DOHH2 (cell line): ENCODE measurements at regions not wholly inside any gene's neighbourhood (a gene's known extent, or its start where the extent isn't known, plus 50 kb on each side); places are given as distances from the start of the nearest gene placed in this dataset.

Source experiments
- H3F3A ChIP-seq: fragments of 200-600 bp; sonication (generic), shearing (Covaris generic); 2 replicates; pipeline ENCODE4 v1.6.0; 2016; ENCODE audit warnings: antibody characterized with exemption, mild to moderate bottlenecking; ENCODE audit not compliant: control insufficient read depth, insufficient read depth
- H3K27ac ChIP-seq: fragments of 200-600 bp; sonication (generic); 2 replicates; pipeline ENCODE4 v1.5.1; 2014; ENCODE audit warnings: low read depth, mild to moderate bottlenecking, low read length, moderate library complexity
- H3K27me3 ChIP-seq: fragments of 200-600 bp; sonication (generic); 2 replicates; pipeline ENCODE4 v1.6.1; 2014; ENCODE audit warnings: mild to moderate bottlenecking, low read length, mixed read lengths; ENCODE audit not compliant: control insufficient read depth
- H3K36me3 ChIP-seq: fragments of 200-600 bp; sonication (generic); 2 replicates; pipeline ENCODE4 v1.6.1; 2014; ENCODE audit warnings: mild to moderate bottlenecking, low read length, moderate library complexity, mixed read lengths; ENCODE audit not compliant: control insufficient read depth
- H3K4me1 ChIP-seq: fragments of 200-600 bp; sonication (generic); 2 replicates; pipeline ENCODE4 v1.6.1; 2014; ENCODE audit warnings: mild to moderate bottlenecking, low read length, mixed read lengths; ENCODE audit not compliant: control insufficient read depth
- H3K4me2 ChIP-seq: fragments of 200-600 bp; sonication (generic); 2 replicates; pipeline ENCODE4 v1.6.0; 2014; ENCODE audit warnings: mild to moderate bottlenecking, low read length, moderate library complexity
- H3K4me3 ChIP-seq: fragments of 200-600 bp; sonication (generic); 2 replicates; pipeline ENCODE4 v1.5.1; 2014; ENCODE audit warnings: mild to moderate bottlenecking, low read length, mixed read lengths
- H3K79me2 ChIP-seq: fragments of 200-600 bp; sonication (generic); 2 replicates; pipeline ENCODE4 v1.6.1; 2014; ENCODE audit warnings: mild to moderate bottlenecking, low read length, mixed read lengths; ENCODE audit not compliant: control insufficient read depth
- H3K9me2 ChIP-seq: fragments of 200-600 bp; sonication (generic); replicated peaks from 2 replicates; pipeline ENCODE4 v1.6.1; 2014; ENCODE audit warnings: mild to moderate bottlenecking, low read length, mixed read lengths; ENCODE audit not compliant: control insufficient read depth
- H3K9me3 ChIP-seq: fragments of 200-600 bp; sonication (generic); 2 replicates; pipeline ENCODE4 v1.6.1; 2014; ENCODE audit warnings: antibody characterized with exemption, low read length, mixed read lengths; ENCODE audit not compliant: control insufficient read depth, insufficient read depth
- H4K20me1 ChIP-seq: fragments of 200-600 bp; sonication (generic); 2 replicates; pipeline ENCODE4 v1.6.0; 2014; ENCODE audit warnings: low read depth, mild to moderate bottlenecking, antibody characterized with exemption, low read length, moderate library complexity; ENCODE audit not compliant: control insufficient read depth, insufficient read depth
- CTCF ChIP-seq: fragments of 200-600 bp; sonication (generic); IDR thresholded peaks from one replicate; pipeline ENCODE4 v1.5.1; 2014; ENCODE audit warnings: antibody characterized with exemption, mild to moderate bottlenecking, low read depth, low read length; ENCODE audit not compliant: poor library complexity, severe bottlenecking
- EZH2phosphoT487 ChIP-seq: fragments of 200-600 bp; sonication (generic); IDR thresholded peaks from 2 replicates; pipeline ENCODE4 v1.6.1; 2017; ENCODE audit warnings: borderline replicate concordance, mild to moderate bottlenecking, antibody characterized with exemption, low read length, moderate library complexity, mixed read lengths

GRCh38 chr6:67898875-67899274, 736.2 kb upstream of the ADGRB3 start:
- H3K4me3 ChIP-seq, result no peak overlapping the region
- no peak overlapping the region for H3K27ac ChIP-seq
- no peaks in the 10 kb centered on the region for H3K79me2 ChIP-seq
- H3K27me3 ChIP-seq, result no peaks in the 10 kb centered on the region
- H3K9me2 ChIP-seq, result no peaks in the 10 kb centered on the region
- H4K20me1 ChIP-seq, result no peaks in the 10 kb centered on the region
- H3K4me2 ChIP-seq, result no peak overlapping the region
- no peaks in the 10 kb centered on the region for H3K36me3 ChIP-seq
- no peaks in the 10 kb centered on the region for H3K4me1 ChIP-seq
- no peaks in the 10 kb centered on the region for H3F3A ChIP-seq
- TF ChIP-seq EZH2phosphoT487 (no peak), CTCF (no peak)
- peaks cover 3% of the 10 kb centered on the region; the same call in 1 of the 2 replicates for H3K9me3 ChIP-seq

GRCh38 chr6:67897998-67898607, 737.0 kb upstream of the ADGRB3 start:
- no peak for TF ChIP-seq EZH2phosphoT487
- TF ChIP-seq CTCF, result no peak

GRCh38 chr6:67896476-67896875, 738.6 kb upstream of the ADGRB3 start:
- Histone ChIP-seq H3K27me3 (no peaks in the 10 kb centered on the region), H3K4me1 (no peaks in the 10 kb centered on the region), H3K4me3 (no peak overlapping the region), H4K20me1 (no peaks in the 10 kb centered on the region), H3F3A (no peaks in the 10 kb centered on the region), H3K27ac (no peak overlapping the region), H3K9me3 (peaks cover 3% of the 10 kb centered on the region; the same call in 1 of the 2 replicates), H3K79me2 (no peaks in the 10 kb centered on the region), H3K4me2 (no peak overlapping the region), H3K9me2 (no peaks in the 10 kb centered on the region), H3K36me3 (no peaks in the 10 kb centered on the region)
- TF ChIP-seq EZH2phosphoT487 (no peak), CTCF (no peak)

More at GRCh38 chr6:67897998-67898607, 737.0 kb upstream of the ADGRB3 start:
- H3K4me3 ChIP-seq, result no peak overlapping the region
- no peaks in the 10 kb centered on the region for H3K79me2 ChIP-seq
- H4K20me1 ChIP-seq, result no peaks in the 10 kb centered on the region
- H3K27me3 ChIP-seq, result no peaks in the 10 kb centered on the region
- no peak overlapping the region for H3K4me2 ChIP-seq
- no peaks in the 10 kb centered on the region for H3F3A ChIP-seq
- no peak overlapping the region for H3K27ac ChIP-seq
- H3K4me1 ChIP-seq, result no peaks in the 10 kb centered on the region
- no peaks in the 10 kb centered on the region for H3K9me2 ChIP-seq
- peaks cover 3% of the 10 kb centered on the region; the same call in 1 of the 2 replicates for H3K9me3 ChIP-seq
- H3K36me3 ChIP-seq, result no peaks in the 10 kb centered on the region
